MCF 10A (cell line): ENCODE measurements at regions not wholly inside any gene's neighbourhood (a gene's known extent, or its start where the extent isn't known, plus 50 kb on each side); places are given as distances from the start of the nearest gene placed in this dataset.

Experiments
- BruUV-seq: library from RNA; stranded (reverse); fragments of 400-500 nt; replicated peaks from 2 replicates; lab custom pipeline; 2021; lab: Mats Ljungman, UMichigan
- CTCF ChIA-PET: fragments of 300-600 bp; sonication (Branson Sonifier 250); formaldehyde crosslinking; extraction: SDS; loops from one replicate; lab custom pipeline; 2021; ENCODE audit warnings: antibody characterized with exemption, inconsistent platforms; lab: Yijun Ruan, JAX
- POLR2A ChIA-PET: fragments of 300-600, 350-650 bp; sonication (Branson Sonifier 250); formaldehyde crosslinking; extraction: SDS; loops from one replicate; lab custom pipeline; 2020; ENCODE audit warnings: antibody characterized with exemption, inconsistent platforms; lab: Yijun Ruan, JAX
- DNase-seq: peaks from one replicate; pipeline ENCODE4 v3.0.0-alpha.2; 2018; ENCODE audit not compliant: unreplicated experiment
- H3K27ac Mint-ChIP-seq: one replicate; pipeline ENCODE4 v1.8.0; 2022; ENCODE audit warnings: mild to moderate bottlenecking, low read depth, mixed read lengths; ENCODE audit not compliant: unreplicated experiment
- H3K27me3 Mint-ChIP-seq: one replicate; pipeline ENCODE4 v1.8.0; 2022; ENCODE audit warnings: mixed read lengths; ENCODE audit not compliant: insufficient read depth, unreplicated experiment
- H3K36me3 Mint-ChIP-seq: one replicate; pipeline ENCODE4 v1.8.0; 2022; ENCODE audit warnings: mild to moderate bottlenecking, moderate library complexity, mixed read lengths; ENCODE audit not compliant: insufficient read depth, unreplicated experiment
- H3K4me1 Mint-ChIP-seq: one replicate; pipeline ENCODE4 v1.8.0; 2022; ENCODE audit warnings: mixed read lengths; ENCODE audit not compliant: insufficient read depth, unreplicated experiment
- H3K4me3 Mint-ChIP-seq: one replicate; pipeline ENCODE4 v1.8.0; 2022; ENCODE audit warnings: mild to moderate bottlenecking, moderate library complexity, mixed read lengths; ENCODE audit not compliant: unreplicated experiment
- H3K9me3 Mint-ChIP-seq: one replicate; pipeline ENCODE4 v1.8.0; 2022; ENCODE audit warnings: mixed read lengths; ENCODE audit not compliant: unreplicated experiment
- CTCF ChIP-seq: fragments of 200-600 bp; IDR thresholded peaks from one replicate; pipeline ENCODE4 v1.8.0; 2022; ENCODE audit warnings: antibody characterized with exemption, mild to moderate bottlenecking; ENCODE audit not compliant: unreplicated experiment
- intact Hi-C: fragments of 100-400 bp; cut with micrococcal nuclease; formaldehyde crosslinking; loops from 2 replicates; pipeline ENCODE4 v1.14.1; 2022

- ChIA-PET POLR2A (interaction anchor here (1.1 to 8.8 kb wide), 6 partner anchors 66 to 198 kb away, joined by 3 to 127 read pairs (median 10); no protein-coding TSS in a partner anchor), CTCF (interaction anchor here (0.6 to 0.9 kb wide), 2 partner anchors 8 to 71 kb away, joined by 3 to 5 read pairs; no protein-coding TSS in a partner anchor)
- Mint-ChIP-seq H3K27ac (peak overlapping the region; percentile 37), H3K4me1 (peaks cover 30% of the 10 kb centered on the region), H3K27me3 (no peaks in the 10 kb centered on the region), H3K4me3 (no peak overlapping the region), H3K36me3 (no peaks in the 10 kb centered on the region), H3K9me3 (no peaks in the 10 kb centered on the region)
- intact Hi-C loops: no loop called here
- no peak for TF ChIP-seq CTCF
- BruUV-seq: no TSS peak
- no peak for DNase-seq
Observed at GRCh38 chr13:44236801-44237207, 136.8 kb upstream of the SERP2 start.

GRCh38 chr13:44237276-44237767 lies 136.3 kb upstream of the SERP2 start:
- H3K27me3 Mint-ChIP-seq: no peaks in the 10 kb centered on the region
- no peaks in the 10 kb centered on the region for H3K9me3 Mint-ChIP-seq
- POLR2A ChIA-PET: interaction anchor here (1.1 to 8.8 kb wide), 5 partner anchors 65 to 198 kb away, joined by 3 to 127 read pairs (median 11); no protein-coding TSS in a partner anchor
- intact Hi-C loops: no loop called here
- peak; percentile 95 for DNase-seq
- no peaks in the 10 kb centered on the region for H3K36me3 Mint-ChIP-seq
- H3K27ac Mint-ChIP-seq: peak overlapping the region; percentile 37
- no TSS peak for BruUV-seq
- CTCF ChIA-PET: interaction anchor here (0.6 to 0.7 kb wide), 3 partner anchors 70 to 1165 kb away, joined by 3 to 5 read pairs (median 4); no protein-coding TSS in a partner anchor
- H3K4me1 Mint-ChIP-seq: peaks cover 25% of the 10 kb centered on the region
- TF ChIP-seq CTCF: no peak
- H3K4me3 Mint-ChIP-seq: no peak overlapping the region

GRCh38 chr13:44237881-44238421 lies 135.7 kb upstream of the SERP2 start:
- peak overlapping the region; percentile 37 for H3K27ac Mint-ChIP-seq

More at GRCh38 chr13:44237881-44238421, 135.7 kb upstream of the SERP2 start:
- no TSS peak for BruUV-seq
- DNase-seq: no peak
- no peaks in the 10 kb centered on the region for H3K27me3 Mint-ChIP-seq
- TF ChIP-seq CTCF: no peak
- no peaks in the 10 kb centered on the region for H3K36me3 Mint-ChIP-seq
- intact Hi-C loops: no loop called here
- H3K9me3 Mint-ChIP-seq: no peaks in the 10 kb centered on the region
- peaks cover 24% of the 10 kb centered on the region for H3K4me1 Mint-ChIP-seq
- ChIA-PET CTCF (interaction anchor here (0.6 to 0.8 kb wide), 3 partner anchors 190 to 1166 kb away, joined by 3 to 4 read pairs (median 3); no protein-coding TSS in a partner anchor), POLR2A (interaction anchor here (0.6 to 8.8 kb wide), 6 partner anchors 65 to 197 kb away, joined by 3 to 127 read pairs (median 10); no protein-coding TSS in a partner anchor)
- H3K4me3 Mint-ChIP-seq: no peak overlapping the region
